H54 (cell line): ENCODE measurements at regions not wholly inside any gene's neighbourhood (a gene's known extent, or its start where the extent isn't known, plus 50 kb on each side); places are given as distances from the start of the nearest gene placed in this dataset.

Experiments
- DNase-seq: peaks from one replicate; pipeline ENCODE4 v3.0.0; 2011; ENCODE audit warnings: low spot score, mixed read lengths; ENCODE audit not compliant: insufficient read length
- FAIRE-seq: peaks from 3 replicates; lab custom pipeline; 2011; peaks lifted over from hg19 to GRCh38; lab: Jason Lieb, UNC
- POLR2A ChIP-seq: IDR thresholded peaks from 2 replicates; pipeline ENCODE4 v1.6.1; 2011; ENCODE audit warnings: low read depth, mild to moderate bottlenecking, low read length

DNA sequence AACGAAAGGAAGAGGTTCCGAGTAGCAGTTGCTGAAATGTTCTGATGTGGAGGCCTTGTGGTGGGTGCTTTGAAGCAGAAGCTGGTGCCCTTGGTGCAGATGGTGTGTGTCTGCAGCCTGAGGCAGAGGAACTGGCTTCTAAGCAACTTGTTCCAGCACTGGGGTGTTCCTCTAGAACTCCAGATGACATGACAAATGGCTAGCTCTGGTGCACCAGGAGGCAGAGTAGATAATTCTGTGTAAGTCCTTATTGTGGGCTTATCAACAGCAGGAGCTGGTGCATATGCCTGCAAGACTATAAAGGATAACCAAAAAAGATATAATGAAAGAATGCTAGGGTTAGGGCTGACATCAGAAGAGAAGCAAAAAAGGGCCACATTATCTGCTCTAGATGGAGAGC lies 76.5 kb downstream of the ARL5B start:
- no peak for TF ChIP-seq POLR2A
- FAIRE-seq (no peak), DNase-seq (no peak)

DNA sequence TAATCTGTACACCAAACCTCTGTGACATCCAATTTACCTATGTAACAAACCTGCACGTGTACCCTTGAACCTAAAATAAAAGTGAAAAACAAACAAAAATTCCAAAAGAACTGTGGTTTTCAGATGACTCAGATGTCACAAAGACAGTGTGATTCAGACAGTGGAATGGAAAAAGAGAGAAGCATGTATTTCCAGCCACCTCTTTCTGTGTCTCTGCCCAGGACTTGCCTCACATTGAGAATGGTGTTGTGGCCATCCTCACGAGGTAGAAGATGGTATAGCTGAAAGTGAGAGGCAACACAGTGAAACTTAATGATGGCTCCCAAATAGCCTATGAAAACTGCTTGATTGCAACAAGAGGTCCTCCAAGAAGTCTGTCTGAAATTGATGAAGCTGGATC lies 78.0 kb downstream of the ARL5B start:
- TF ChIP-seq POLR2A = no peak
- FAIRE-seq (peak; percentile 36), DNase-seq (no peak)

GRCh38 chr10:18737841-18738240 lies 78.6 kb downstream of the ARL5B start:
- DNase-seq (no peak), FAIRE-seq (no peak)
- TF ChIP-seq POLR2A = no peak

DNA sequence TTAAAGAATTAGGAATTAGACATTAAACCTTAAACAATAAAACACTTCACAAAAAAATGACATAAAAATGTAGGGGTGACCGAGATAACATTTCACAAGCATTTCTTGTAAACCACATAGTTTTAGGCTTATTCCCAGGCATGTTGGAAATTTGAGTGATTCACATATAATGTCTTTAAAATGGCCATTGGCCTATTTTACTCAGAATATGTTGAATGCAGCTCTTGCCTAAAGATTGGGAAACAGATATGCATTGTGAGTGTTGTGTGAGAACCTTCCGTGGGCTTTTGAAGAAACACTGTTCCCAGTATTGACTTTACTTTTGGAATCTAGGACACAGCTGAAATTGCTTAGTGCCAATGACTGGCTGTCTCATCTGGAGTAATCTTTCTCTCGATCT lies 79.6 kb downstream of the ARL5B start:
- FAIRE-seq (no peak), DNase-seq (no peak)
- no peak for TF ChIP-seq POLR2A

DNA sequence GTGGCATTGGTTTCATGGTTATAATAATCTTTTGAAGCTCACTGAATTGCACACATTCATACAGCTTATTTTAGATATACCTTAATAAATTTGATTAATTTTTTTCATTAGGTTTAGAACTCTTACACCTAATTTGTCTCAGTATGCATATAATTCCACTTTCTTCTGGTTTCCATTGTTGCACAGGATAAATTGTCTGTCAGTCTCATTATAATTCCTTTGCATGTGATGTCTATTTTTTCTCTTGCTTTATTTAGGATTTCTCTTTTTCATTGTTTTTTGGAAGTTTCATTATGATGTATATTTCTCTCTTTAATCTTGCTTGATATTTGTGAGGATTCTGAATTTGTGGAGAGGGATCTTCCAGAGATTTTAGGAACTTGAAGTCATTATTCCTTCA lies 84.7 kb downstream of the ARL5B start:
- TF ChIP-seq POLR2A = no peak
- FAIRE-seq = no peak
- DNase-seq = no peak

GRCh38 chr10:18753312-18753895 lies 94.2 kb downstream of the ARL5B start:
- no peak for FAIRE-seq
- no peak for DNase-seq

GRCh38 chr10:18759575-18759974 lies 100.3 kb downstream of the ARL5B start:
- DNase-seq = no peak
- no peak for TF ChIP-seq POLR2A
- FAIRE-seq = no peak

More at GRCh38 chr10:18753312-18753895, 94.2 kb downstream of the ARL5B start:
- TF ChIP-seq POLR2A = no peak

DNA sequence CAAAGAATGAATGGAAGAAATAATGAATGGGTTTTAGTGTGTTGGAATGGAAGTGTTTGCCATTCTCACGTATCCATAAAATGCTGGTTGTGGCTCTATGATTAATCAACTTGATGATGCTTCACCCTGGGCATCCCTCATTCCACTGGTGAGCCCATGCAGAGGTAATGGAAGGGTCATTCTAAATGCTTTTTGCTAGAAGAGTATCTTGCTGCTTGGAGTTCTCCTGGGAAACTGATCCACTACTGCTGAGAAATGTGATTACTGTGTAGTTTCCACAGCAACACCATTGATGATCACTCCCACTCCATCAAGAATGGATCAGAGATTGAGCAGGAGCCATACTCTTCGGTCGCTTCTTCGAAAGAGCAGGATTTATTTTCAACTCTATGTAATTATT lies 101.6 kb downstream of the ARL5B start:
- no peak for FAIRE-seq
- no peak for DNase-seq
- no peak for TF ChIP-seq POLR2A

GRCh38 chr10:18767981-18768380 lies 108.8 kb downstream of the ARL5B start:
- no peak for FAIRE-seq

DNA sequence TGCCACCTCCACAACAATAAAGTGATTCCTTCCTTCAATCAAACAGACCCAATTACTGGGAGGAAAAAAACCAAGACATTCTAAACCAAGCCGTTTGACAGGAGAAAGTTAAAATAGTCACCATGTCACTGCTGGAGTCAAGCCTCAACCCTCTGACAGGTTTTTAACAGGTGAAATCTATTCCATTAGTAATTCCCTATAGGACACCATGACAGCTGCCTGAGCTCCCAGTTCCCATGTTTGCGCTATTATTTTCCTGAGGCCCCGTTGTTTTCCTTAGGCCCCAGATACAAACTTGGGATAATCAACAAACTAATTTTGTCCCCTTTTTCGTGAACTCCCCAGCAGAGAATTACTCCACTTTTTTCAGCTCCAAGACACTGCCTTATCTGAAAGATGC lies 113.9 kb downstream of the ARL5B start:
- no peak for FAIRE-seq
- no peak for TF ChIP-seq POLR2A
- DNase-seq = no peak

More at GRCh38 chr10:18767981-18768380, 108.8 kb downstream of the ARL5B start:
- no peak for TF ChIP-seq POLR2A
- no peak for DNase-seq

- FAIRE-seq = no peak
Measured at GRCh38 chr10:18777258-18777657, 118.0 kb downstream of the ARL5B start.

DNA sequence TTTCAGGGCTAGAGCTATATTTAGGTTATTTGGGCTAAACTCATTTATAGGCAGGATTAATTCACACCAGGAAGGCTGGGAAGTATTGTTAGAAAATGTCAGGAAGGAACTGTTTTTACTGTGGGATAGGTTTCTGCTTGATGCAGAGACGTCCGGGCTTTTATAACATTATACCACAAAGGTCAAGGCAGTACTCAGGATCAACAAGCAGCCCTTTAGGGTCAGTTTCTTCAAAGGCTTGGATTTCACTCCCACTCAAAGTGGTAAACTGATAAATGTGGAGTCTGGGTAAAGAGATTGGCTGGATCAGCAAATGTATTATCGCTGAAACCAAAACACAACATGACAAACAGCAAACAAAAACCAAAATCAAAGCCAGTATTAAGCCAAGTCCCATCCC lies 127.2 kb downstream of the ARL5B start:
- FAIRE-seq = no peak
- no peak for DNase-seq
- TF ChIP-seq POLR2A = no peak

More at GRCh38 chr10:18777258-18777657, 118.0 kb downstream of the ARL5B start:
- no peak for DNase-seq
- no peak for TF ChIP-seq POLR2A

GRCh38 chr10:18793951-18794350 lies 134.7 kb downstream of the ARL5B start:
- DNase-seq = no peak
- FAIRE-seq = no peak
- no peak for TF ChIP-seq POLR2A

GRCh38 chr10:18795549-18795948 lies 136.3 kb downstream of the ARL5B start:
- FAIRE-seq (no peak), DNase-seq (no peak)
- no peak for TF ChIP-seq POLR2A

DNA sequence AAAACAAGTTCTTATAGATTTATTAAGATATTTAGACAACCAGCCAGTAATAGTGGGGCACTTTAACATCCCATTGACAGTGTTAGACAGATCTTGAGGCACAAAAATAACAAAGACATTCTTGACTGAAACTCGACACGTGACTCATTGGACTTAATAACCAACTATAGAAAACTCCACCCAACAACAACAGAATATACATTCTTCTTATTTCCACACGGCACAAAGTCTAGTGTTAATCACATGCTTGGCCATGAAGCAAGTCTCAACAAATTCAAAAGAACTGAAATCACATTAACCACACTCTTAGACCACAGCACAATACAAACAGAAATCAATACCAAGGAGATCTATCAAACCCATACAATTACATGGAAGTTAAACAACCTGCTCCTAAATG lies 138.1 kb downstream of the ARL5B start:
- no peak for FAIRE-seq
- no peak for DNase-seq
- no peak for TF ChIP-seq POLR2A
